GM12864 (cell line): ENCODE measurements at regions not wholly inside any gene's neighbourhood (a gene's known extent, or its start where the extent isn't known, plus 50 kb on each side); places are given as distances from the start of the nearest gene placed in this dataset.
"Not testable (repeated sequence)": the region's sequence is repeated elsewhere in the genome, so short reads cannot be mapped to it uniquely, and the experiment has no call there.

Experiments used
- DNase-seq: peaks from one replicate; pipeline ENCODE4 v3.0.0-alpha.2; 2011; ENCODE audit warnings: low read depth
- H3K4me3 ChIP-seq: 2 replicates; pipeline ENCODE4 v1.5.1; 2011; ENCODE audit warnings: mild to moderate bottlenecking, low read depth, low read length, control low read depth
- CTCF ChIP-seq: IDR thresholded peaks from 2 replicates; pipeline ENCODE4 v1.5.1; 2011; ENCODE audit warnings: low read depth, mild to moderate bottlenecking, moderate library complexity, low read length, control low read depth, inconsistent platforms; ENCODE audit errors: missing control alignments

- no peak for DNase-seq
- no peak overlapping the region for H3K4me3 ChIP-seq
- TF ChIP-seq CTCF = no peak
Observed at GRCh38 chr5:40206030-40206429, 473.7 kb upstream of the PTGER4 start.

- TF ChIP-seq CTCF = no peak
- no peak for DNase-seq
- H3K4me3 ChIP-seq = no peak overlapping the region
Observed at GRCh38 chr5:40204144-40204543, 475.6 kb upstream of the PTGER4 start.

- no peak for TF ChIP-seq CTCF
- H3K4me3 ChIP-seq = no peak overlapping the region
- DNase-seq = no peak
Observed at GRCh38 chr5:40202814-40203440, 476.8 kb upstream of the PTGER4 start.

- TF ChIP-seq CTCF = no peak
- no peak overlapping the region for H3K4me3 ChIP-seq
- no peak for DNase-seq
Observed at GRCh38 chr5:40198736-40199135, 481.0 kb upstream of the PTGER4 start.

- not testable (repeated sequence) for H3K4me3 ChIP-seq, DNase-seq
Observed at GRCh38 chr5:40195574-40195973, 484.1 kb upstream of the PTGER4 start.

- no peak overlapping the region for H3K4me3 ChIP-seq
- no peak for DNase-seq
- TF ChIP-seq CTCF = no peak
Observed at GRCh38 chr5:40191150-40191549, 488.6 kb upstream of the PTGER4 start.

GRCh38 chr5:40172721-40173120, 507.0 kb upstream of the PTGER4 start:
- no peak for DNase-seq
- H3K4me3 ChIP-seq = no peak overlapping the region
- TF ChIP-seq CTCF = no peak
